GM19397 (cell line): ENCODE measurements at regions not wholly inside any gene's neighbourhood (a gene's known extent, or its start where the extent isn't known, plus 50 kb on each side); places are given as distances from the start of the nearest gene placed in this dataset.

Experiments used
- ATAC-seq: cut with Tn5 transposase; IDR thresholded peaks from one replicate; pipeline ENCODE4 v1.9.1; 2021; ENCODE audit warnings: mild to moderate bottlenecking, moderate library complexity; ENCODE audit not compliant: unreplicated experiment

DNA sequence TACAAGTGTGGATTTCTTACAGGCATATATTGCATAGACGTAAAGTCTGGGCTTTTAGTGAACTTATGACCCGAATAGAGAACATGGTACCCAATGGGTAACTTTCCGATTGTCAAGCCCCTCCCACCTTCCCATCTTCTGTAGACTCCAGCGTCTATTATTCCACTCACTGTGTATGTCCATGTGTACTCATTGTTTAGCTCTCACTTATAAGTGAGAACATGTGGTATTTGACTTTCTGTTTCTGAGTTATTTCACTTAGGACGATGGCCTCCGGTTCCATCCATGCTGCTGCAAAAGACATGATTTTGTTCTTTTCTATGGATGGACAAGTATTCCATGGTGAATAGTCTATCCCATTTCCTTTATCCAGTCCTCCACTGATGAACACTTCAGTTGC is 306.4 kb downstream of the CD83 start:
- ATAC-seq: no peak

DNA sequence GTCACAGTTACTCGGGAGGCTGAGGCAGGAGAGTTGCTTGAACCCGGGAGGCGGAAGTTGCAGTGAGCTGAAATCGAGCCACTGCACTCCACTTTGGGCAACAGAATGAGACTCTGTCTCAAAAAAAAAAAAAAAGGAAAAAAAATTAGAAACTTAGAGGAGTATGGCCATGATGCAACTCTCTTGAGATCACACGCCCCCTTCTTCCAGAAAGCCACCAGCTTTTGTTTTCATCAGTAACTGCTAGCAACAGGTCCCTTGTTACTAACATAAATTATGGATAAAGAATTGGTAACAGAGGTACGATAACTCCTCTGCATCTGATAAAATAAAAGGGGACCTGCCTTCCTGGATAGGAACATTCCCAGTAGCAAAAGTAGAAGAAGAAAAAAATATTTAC is 308.2 kb downstream of the CD83 start:
- no peak for ATAC-seq

DNA sequence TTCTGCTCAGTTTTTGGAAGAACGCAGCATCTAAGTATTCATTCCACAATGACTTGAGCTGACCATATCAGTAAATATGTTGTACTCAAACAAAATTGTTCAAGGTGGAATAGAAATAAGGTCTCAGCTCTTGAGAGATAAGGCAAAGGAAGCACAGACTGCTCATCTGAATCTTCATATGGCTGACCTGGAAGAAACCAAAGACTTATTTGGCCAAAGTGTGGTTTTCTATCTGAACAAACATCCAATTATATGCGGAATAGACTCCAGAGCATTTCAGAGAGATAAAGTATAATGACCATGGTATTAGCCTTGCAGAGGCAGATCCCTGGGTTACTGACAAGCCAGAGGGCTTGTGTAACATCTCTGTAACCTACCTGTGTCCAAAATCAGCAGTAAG is 308.7 kb downstream of the CD83 start:
- no peak for ATAC-seq

DNA sequence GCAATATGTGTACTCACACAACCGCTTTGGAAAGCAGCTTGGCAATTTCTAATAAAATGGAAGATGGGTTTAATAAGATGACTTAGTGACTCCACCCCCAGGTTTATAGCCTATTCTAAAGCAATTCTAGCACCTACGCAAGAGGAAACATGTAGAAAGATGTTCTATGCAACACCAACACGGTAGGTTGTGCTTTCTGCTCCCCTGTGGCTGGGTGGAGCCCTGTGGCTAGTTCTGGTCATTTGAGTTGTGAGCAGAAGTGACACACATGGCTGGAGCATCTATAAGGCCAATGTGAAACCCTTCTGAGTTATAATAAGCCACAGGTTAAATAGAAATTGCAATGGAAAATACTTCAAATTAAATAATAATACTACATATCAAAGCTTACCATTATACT is 310.7 kb downstream of the CD83 start:
- ATAC-seq: no peak

DNA sequence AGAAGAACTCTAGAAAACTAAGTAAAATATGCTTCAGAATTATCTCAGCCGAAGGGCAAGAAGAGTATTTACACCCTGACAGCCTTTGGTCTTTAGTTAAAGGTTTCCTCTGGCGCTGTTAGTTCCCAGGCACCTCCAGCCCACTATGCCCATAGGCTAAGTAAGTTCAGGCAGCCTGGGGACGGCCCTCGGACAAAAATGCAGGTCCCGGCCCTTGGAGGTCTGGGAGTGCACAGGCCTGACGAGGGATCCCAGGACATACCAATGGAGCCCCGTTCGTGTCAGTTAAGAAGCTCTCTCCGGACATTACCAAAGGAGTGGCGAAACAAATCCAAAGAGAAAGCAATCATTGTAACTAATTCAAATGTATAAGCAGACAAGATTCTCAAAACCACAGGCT is 311.8 kb downstream of the CD83 start:
- no peak for ATAC-seq

DNA sequence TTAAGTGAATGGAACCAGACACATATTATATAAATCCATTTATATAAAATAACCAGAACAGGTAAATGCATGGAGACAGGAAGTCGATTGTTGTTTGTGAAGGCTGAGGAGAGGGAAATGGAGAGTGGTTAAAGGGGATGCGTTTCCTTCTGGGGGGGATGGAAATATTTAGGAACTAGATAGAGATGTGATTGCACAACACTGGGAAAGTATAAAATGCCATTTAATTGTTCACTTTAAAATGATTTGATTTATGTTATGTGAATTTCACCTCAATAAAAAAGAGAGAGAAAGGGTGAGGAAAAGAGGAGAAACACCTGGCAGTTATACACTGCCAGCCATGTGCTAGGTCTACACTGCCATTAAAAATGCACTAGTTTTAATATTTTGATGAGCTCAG is 312.6 kb downstream of the CD83 start:
- ATAC-seq: no peak

DNA sequence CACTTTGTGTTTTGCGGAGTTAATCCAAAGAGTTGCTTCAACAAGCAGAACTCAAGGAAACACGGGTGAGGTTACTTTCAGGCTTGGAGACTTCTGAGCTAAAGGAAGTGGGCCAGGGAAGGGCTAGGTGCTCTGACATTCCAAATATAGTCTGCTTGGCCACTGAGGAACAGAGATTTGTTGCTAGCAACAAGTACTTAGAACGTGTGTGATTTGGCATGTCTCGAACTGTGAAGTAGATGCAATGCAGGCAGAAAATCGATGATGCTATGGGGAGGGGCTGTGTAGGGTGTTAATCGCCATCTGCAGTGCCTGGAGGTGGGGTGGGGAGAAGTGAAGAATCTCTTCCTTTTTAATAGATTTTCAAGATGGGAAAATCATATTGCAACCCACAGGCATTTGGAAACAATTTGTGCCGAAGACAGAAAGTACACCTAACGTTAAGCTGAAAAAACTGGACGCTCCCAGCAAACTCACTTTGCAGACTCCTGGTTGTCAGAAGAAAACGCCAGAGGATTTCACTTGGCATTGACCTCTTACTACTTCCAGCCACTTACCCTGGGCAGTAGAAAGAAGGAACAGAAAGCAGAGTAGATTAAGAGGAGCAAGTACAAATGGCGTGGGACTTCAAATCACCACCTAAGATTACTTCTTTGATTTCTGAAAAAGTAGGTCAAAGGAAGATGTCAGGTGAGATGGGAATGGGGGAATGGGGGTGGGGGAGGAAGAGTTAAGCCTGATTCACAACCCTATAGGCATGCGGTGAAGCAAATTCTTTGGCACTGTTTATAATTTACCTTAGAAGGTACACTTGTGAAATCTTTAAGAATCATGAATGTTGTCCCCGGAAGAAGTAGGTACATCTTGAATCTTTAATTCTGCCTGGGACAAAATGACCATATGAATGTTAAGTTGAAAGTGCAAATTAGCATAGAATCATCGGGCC is 314.1 kb downstream of the CD83 start:
- ATAC-seq: no peak

DNA sequence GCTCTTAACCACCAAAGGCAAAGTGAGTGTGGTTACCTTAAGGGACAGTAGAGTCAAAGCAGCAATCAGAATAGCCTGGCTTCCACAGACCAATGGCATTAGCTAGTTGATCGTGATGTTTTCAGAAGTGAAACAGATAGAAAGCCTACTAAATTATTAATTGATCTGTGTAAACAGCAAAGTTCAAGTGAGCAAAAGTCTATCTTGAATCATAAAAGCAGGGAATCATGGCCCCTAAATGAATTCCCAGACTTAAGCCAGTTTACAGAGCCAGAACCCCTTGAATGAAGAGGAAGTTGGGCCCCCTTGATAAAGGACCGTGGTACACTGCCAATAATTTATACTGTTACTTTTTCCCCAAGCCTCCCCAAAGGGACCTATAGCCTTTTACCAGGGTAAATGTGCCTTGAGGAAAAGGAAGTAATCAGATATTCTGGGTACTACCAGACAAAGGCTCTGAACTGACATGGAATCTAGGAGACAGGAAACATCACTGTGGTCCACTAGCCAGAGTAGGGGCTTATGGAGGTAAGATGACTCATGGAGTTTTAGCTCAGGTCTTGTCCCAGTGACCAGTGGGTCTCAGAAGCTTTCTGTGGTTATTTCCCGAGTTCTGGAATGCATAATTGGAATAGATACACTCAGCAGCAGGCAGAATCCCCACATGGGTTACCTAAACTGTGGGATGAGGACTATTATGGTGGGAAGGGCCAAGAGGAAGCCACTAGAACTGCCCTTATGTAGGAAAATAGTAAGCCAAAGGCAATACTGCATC is 317.5 kb downstream of the CD83 start:
- no peak for ATAC-seq

DNA sequence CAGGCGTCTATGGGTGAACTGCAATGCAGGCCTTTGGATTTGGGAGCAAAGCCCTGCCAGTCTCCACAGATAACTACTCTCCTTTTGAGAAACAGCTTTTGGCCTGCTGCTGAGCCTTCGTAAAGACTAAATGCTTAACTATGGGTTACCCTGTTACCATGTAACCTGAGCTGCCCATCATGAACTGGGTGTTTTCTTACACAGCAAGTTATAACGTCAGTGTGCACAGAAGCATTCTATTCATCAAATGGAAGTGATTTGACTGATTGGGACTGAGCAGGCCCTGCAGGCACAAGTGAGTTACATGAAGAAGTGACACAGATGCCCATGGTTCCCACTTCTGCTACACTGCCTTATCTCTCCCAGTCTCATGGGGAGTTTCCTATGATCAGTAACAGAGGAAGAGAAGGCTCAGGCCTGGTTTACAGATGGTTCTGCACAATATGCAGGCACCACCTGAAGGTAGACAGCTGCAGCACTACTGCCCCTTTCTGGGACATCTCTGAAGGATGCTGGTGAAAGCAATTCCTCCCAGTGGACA is 319.1 kb downstream of the CD83 start:
- no peak for ATAC-seq

DNA sequence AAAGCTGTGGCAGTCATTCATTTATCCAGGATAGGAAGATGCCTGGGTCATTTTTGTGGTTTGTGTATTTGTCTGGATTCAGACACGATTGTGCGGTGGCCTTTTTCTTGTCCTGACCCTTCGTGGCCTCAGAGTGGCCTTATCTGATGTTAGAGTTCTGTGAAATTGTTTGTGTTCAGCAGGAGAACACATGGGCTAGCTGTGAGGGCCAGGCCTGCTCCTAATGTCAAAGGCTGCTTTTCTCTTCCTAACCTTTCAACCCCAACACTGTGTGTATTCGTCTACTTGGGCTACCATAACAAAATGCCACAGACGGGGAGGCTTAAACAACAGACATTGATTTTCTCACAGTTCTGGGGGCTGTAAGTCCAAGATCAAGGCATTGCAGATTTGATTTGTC is 321.8 kb downstream of the CD83 start:
- no peak for ATAC-seq

DNA sequence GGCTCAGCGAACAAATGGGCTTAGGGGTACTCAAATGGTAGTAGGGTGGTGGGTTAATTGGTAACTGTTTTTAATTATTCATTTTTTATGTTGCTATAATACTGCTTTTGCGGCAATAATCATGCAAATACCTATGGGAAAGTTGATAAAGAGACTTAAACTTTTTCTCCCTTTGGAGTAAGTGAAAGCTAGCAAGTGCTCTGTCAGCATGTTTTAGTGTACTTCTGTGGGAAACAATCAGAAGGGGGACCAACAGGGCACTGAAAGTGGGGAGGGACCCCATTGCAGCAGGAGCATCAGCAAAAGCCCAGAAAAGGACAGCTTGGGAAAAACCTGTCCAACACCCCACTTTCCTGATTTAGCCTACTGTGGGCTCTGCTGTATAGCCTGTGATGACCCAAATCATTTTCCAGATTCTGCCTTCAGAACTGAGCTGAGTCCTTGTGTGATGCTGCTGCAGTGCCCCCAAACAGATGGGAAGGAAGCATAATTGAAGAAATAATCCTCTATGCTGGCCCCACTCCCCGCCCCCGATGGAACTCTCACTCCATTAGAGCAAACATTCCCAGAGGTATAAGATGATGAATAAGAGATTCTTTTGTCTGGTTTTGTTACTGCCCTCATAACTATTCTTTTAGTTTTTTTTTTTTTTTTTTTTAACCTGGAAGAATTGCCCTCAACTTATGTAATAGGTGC is 322.8 kb downstream of the CD83 start:
- no peak for ATAC-seq

DNA sequence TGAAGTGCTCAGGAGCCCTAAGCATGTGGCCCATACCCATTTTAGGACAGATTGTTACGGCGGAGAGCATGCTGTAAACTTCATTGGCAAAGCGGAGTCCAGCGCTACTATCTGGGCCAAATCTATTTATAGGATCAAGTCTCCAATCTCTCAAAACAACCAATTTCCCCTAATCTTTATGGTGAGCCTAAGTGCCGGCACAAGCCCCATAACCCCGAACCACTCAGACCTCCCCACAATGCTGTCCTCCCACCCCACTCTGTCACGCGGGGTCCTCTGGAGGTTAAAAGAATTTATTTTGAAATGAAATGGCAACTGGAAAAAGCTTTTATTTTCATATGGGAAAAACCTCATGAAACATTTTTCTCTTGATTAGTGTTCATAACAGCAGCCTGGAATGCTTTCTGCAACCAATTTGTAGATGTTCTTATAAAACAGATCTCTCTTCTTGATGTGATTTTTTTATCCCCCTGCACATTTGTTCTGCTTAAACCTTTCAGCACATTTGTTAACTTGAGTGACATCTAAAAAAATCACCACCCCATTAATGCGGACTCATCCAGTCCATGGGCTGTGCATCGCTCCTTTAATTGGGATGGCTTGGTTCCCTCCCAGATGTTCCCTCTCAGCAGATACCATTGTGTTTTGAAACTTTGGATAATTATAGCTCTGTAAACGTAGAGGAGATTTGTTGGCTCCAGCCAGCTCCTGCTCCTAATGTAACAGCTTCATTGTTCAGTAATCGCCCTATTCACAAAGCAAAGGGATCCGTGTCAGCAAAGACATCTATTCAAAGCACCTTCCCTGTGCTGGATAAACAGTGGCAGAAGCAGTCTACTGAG is 323.6 kb downstream of the CD83 start:
- no peak for ATAC-seq

DNA sequence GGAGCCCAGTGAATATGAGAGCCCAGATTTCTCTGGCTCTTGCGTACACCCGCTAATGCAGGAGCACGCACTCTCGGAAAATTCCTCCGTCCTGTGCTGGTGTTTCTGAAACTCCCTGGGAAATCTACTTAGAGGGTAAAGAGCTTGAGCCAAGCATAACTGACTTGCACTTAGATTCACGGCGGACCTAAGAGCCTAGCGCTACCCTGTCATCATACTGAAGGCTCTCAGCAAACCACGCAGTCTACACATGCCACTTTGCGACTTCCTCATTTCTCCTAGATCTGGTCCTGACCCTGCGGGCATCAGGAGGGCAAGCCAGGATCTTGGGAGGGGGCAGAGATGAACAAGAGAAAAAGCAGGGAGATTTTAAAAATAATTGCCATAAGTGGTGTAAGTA is 324.7 kb downstream of the CD83 start:
- no peak for ATAC-seq

DNA sequence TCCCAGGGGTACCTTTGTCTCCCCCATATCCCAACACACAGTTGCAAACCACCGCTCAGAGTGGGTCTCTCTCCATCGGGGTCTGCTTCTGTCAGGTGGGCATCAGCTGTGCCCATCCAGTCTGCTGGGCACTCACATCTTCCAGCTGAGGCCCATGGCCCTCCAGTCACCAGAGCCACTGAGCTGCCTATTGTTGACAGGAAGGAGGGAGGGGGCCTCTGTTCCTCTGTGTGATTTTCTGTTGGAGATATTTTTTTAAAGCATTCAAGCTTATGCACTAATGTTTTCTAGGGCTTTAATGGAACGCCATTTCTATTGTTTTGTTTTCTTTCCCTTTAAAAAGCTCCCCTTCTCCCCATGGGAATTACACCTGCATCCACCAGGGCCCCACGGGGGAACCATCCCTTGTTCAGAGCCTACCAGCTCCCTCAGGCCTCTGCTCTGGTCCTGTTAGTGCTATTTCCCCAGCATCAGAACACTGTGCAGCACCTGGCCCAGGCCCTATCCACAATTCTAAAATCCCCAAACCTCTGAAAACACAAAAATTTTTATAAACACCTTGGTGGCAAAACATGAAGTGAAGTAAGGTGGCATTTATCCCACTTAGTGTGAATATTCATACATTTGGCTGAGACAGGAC is 326.2 kb downstream of the CD83 start:
- ATAC-seq: no peak

DNA sequence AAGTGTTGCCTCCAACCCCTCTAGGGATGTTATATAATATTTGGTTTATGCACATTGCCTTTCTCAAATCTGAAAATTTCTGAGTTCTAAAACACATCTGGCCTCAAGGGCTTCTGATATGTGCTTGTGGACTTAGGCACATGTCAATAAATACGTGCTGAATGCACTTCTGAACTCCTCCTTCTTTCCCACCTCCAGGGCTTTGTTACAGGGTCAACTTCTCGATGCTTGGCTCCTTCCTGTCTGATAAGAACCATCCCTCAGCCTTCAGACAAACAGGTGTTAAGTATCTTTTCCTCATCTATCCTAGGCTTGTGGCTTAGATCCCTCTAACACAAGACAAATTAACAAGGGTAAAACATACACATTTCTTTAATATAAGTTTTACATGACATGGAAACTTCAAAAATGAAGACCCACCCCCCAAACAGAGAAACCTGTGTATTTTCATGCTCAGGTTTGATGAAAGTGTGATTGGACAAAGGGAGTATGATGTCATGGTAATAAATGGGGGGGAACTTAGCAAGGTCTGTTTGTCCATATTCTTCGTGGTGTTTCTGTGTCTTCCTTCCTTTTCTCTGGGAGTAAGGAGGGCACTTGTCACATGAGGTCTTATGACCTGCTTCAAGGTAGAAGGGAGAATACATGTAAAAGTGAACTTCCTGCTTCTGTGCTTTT is 326.9 kb downstream of the CD83 start:
- no peak for ATAC-seq

DNA sequence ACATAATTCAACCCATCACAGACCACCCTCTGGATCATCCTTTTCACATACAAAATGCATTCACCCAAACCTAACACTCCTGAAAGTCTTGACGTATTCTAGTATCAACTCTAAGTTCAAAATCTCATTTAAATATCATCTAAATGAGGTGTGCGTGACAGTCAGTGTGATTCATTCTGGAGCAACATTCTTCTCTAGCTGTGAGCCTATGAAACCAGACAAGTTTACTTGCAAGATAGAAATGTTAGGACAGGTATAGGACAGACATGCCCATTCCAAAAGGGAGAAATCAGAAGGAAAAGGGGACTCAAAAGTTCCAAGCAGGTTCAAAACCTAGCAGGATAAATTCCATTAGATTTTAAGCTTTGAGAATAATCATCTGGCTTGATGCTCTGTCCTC is 329.7 kb downstream of the CD83 start:
- ATAC-seq: no peak

DNA sequence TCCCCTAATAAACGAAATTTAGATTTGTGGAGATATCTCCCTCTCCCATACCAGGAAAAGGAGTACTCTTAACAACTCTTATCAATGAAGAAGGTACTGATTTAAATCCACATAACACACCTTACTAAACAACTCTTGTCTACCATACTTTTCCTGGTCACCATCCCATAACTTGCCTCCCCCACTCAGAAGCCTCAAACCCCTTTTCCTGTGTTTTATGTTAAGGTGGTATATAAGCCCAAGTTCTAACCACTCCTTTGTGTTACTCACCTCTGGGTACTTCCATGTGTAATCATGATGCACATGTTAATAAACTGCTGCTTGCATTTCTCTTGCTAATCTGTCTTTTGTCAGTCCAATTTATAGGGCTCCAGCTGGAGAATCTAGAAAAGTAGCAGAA is 330.7 kb downstream of the CD83 start:
- ATAC-seq: no peak

DNA sequence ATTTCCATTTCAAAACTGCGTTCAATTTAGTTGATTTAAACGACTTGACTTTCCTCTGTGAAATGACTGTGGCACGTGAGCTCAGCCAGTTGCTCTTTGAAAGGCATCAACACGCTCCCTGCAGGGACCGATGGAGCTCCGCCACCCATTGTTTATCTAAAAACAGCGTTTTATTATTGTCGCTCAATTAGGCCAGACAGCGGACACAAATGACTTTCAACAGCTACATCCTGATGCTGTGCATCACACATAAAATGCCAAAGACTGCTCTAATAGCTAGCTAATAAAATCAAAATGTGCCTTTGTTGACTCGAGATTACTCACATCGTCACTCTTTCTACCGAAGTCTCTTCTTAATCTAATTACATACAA is 332.5 kb downstream of the CD83 start:
- ATAC-seq: no peak

DNA sequence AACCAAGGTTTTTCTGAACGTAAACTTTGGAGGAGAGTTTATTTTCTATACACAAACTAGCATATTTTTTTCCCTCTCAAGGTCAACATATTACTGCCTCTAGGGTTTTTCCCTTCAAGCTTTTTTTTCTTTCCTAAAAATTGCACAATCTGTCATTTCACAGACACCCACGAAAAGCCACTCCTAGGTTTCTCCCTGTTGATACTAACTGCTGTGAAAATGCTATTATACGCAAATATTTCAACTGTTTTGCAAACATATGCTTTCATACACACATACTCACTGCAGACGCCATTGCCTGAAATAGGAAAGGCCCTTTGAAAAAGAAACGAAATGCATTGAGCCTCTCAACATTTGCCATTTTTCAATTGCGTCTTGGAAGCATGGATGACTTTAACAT is 333.0 kb downstream of the CD83 start:
- ATAC-seq: no peak
